HG03135 (cell line): ENCODE measurements at regions not wholly inside any gene's neighbourhood (a gene's known extent, or its start where the extent isn't known, plus 50 kb on each side); places are given as distances from the start of the nearest gene placed in this dataset.

Source experiments
- ATAC-seq: cut with Tn5 transposase; IDR thresholded peaks from one replicate; pipeline ENCODE4 v1.9.1; 2021; ENCODE audit warnings: mild to moderate bottlenecking, moderate library complexity; ENCODE audit not compliant: unreplicated experiment

GRCh38 chrX:9339603-9340491 lies 125.0 kb upstream of the TBL1X start:
- no peak for ATAC-seq

GRCh38 chrX:9340598-9341290 lies 124.1 kb upstream of the TBL1X start:
- ATAC-seq, result no peak

- ATAC-seq, result peak; percentile 86
These were observed 123.3 kb upstream of the TBL1X start for GRCh38 chrX:9341291-9342201.

- ATAC-seq, result no peak
These were observed 122.3 kb upstream of the TBL1X start for GRCh38 chrX:9342561-9343051.

- no peak for ATAC-seq
These were observed 120.9 kb upstream of the TBL1X start for GRCh38 chrX:9343971-9344370.

- no peak for ATAC-seq
These were observed 118.9 kb upstream of the TBL1X start for GRCh38 chrX:9345957-9346356.

GRCh38 chrX:9349572-9350494 lies 115.0 kb upstream of the TBL1X start:
- no peak for ATAC-seq

- ATAC-seq, result no peak
These were observed 113.7 kb upstream of the TBL1X start for GRCh38 chrX:9351126-9351525.

- peak; percentile 62 for ATAC-seq
These were observed 112.6 kb upstream of the TBL1X start for GRCh38 chrX:9352243-9352642.

GRCh38 chrX:9352694-9353411 lies 112.0 kb upstream of the TBL1X start:
- ATAC-seq, result peak; percentile 69

GRCh38 chrX:9354918-9355317 lies 109.9 kb upstream of the TBL1X start:
- ATAC-seq, result no peak

GRCh38 chrX:9355739-9356138 lies 109.1 kb upstream of the TBL1X start:
- ATAC-seq, result no peak

GRCh38 chrX:9356846-9357245 lies 108.0 kb upstream of the TBL1X start:
- ATAC-seq, result no peak

- ATAC-seq, result no peak
These were observed 107.2 kb upstream of the TBL1X start for GRCh38 chrX:9357518-9358114.

GRCh38 chrX:9362363-9362928 lies 102.4 kb upstream of the TBL1X start:
- ATAC-seq, result no peak

- ATAC-seq, result no peak
These were observed 97.4 kb upstream of the TBL1X start for GRCh38 chrX:9367421-9367820.

GRCh38 chrX:9368262-9368661 lies 96.6 kb upstream of the TBL1X start:
- no peak for ATAC-seq

GRCh38 chrX:9369802-9370291 lies 95.0 kb upstream of the TBL1X start:
- ATAC-seq, result no peak
